Mesenchymal stem cell (in vitro differentiated cells and primary cell): ENCODE measurements at regions not wholly inside any gene's neighbourhood (a gene's known extent, or its start where the extent isn't known, plus 50 kb on each side); places are given as distances from the start of the nearest gene placed in this dataset.

ENCODE experiments used
- DNase-seq: peaks from one replicate; pipeline ENCODE4 v3.0.0-alpha.2; 2013
- H2AFZ ChIP-seq: one replicate; pipeline ENCODE4 v1.6.1; 2013; ENCODE audit warnings: low read depth, mild to moderate bottlenecking, control low read depth, inconsistent platforms, low read length, moderate library complexity
- H2AK5ac ChIP-seq: 2 replicates; pipeline ENCODE4 v1.6.1; 2013; ENCODE audit warnings: low read length, moderate library complexity, mild to moderate bottlenecking, inconsistent platforms; ENCODE audit not compliant: severe bottlenecking
- H2BK120ac ChIP-seq: one replicate; pipeline ENCODE4 v1.6.1; 2013; ENCODE audit warnings: low read depth, mild to moderate bottlenecking, inconsistent platforms, low read length, moderate library complexity
- H2BK12ac ChIP-seq, 2 experiments: one replicate each; pipeline ENCODE4 v1.6.1; 2013; ENCODE audit warnings: inconsistent platforms in 2 of 2, low read length in 2 of 2, mild to moderate bottlenecking in 2 of 2, moderate library complexity in 2 of 2, control low read depth in 1 of 2
- H2BK15ac ChIP-seq: one replicate; pipeline ENCODE4 v1.6.1; 2013; ENCODE audit warnings: mild to moderate bottlenecking, low read depth, inconsistent platforms; ENCODE audit not compliant: poor library complexity, severe bottlenecking
- H2BK5ac ChIP-seq: 2 replicates; pipeline ENCODE4 v1.6.1; 2013; ENCODE audit warnings: low read depth, mild to moderate bottlenecking, low read length, control low read depth, inconsistent platforms; ENCODE audit not compliant: poor library complexity, severe bottlenecking
- H3K14ac ChIP-seq, 2 experiments: one replicate each; pipeline ENCODE4 v1.6.1; 2013; ENCODE audit warnings: inconsistent platforms in 2 of 2, low read length in 2 of 2, control low read depth in 1 of 2, mild to moderate bottlenecking in 1 of 2, moderate library complexity in 1 of 2
- H3K18ac ChIP-seq, 2 experiments: one replicate each; pipeline ENCODE4 v1.6.1; 2013; ENCODE audit warnings: inconsistent platforms in 2 of 2, low read length in 2 of 2, control low read depth in 1 of 2, low read depth in 1 of 2, mild to moderate bottlenecking in 1 of 2
- H3K23ac ChIP-seq, 2 experiments: one replicate each; pipeline ENCODE4 v1.6.1; 2013; ENCODE audit warnings: inconsistent platforms in 2 of 2, low read length in 2 of 2, mild to moderate bottlenecking in 2 of 2, moderate library complexity in 2 of 2, control low read depth in 1 of 2
- H3K27ac ChIP-seq: 2 replicates; pipeline ENCODE4 v1.5.1; 2013; ENCODE audit warnings: mild to moderate bottlenecking, moderate library complexity, low read length, control low read depth, inconsistent platforms; ENCODE audit not compliant: poor library complexity, severe bottlenecking
- H3K27me3 ChIP-seq, 2 experiments: 2 replicates each; pipeline versions ENCODE4 v1.6.1 to v1.7.0; 2013; ENCODE audit warnings: low read length in 2 of 2, mild to moderate bottlenecking in 2 of 2, moderate library complexity in 2 of 2, control low read depth in 1 of 2, inconsistent platforms in 1 of 2; ENCODE audit not compliant: control insufficient read depth in 1 of 2, insufficient read depth in 1 of 2
- H3K36me3 ChIP-seq, 2 experiments: 2 replicates each; pipeline versions ENCODE4 v1.6.1 to v1.7.0; 2013; ENCODE audit warnings: low read length in 2 of 2, control low read depth in 1 of 2, inconsistent platforms in 1 of 2, low read depth in 1 of 2, mild to moderate bottlenecking in 1 of 2; ENCODE audit not compliant: insufficient read depth in 2 of 2, control insufficient read depth in 1 of 2
- H3K4ac ChIP-seq, 2 experiments: one replicate each; pipeline ENCODE4 v1.6.1; 2013; ENCODE audit warnings: inconsistent platforms in 2 of 2, low read length in 2 of 2, mild to moderate bottlenecking in 2 of 2, moderate library complexity in 2 of 2, control low read depth in 1 of 2, low read depth in 1 of 2
- H3K4me1 ChIP-seq: 2 replicates; pipeline ENCODE4 v1.6.1; 2013; ENCODE audit warnings: low read depth, low read length, control low read depth; ENCODE audit not compliant: control insufficient read depth, insufficient read depth
- H3K4me2 ChIP-seq: 2 replicates; pipeline ENCODE4 v1.6.1; 2013; ENCODE audit warnings: low read length, mild to moderate bottlenecking, inconsistent platforms; ENCODE audit not compliant: poor library complexity, severe bottlenecking
- H3K4me3 ChIP-seq, 2 experiments: 2 replicates each; pipeline versions ENCODE4 v1.5.1 to v1.7.0; 2013; ENCODE audit warnings: low read length in 2 of 2, mild to moderate bottlenecking in 2 of 2, control low read depth in 1 of 2, low read depth in 1 of 2; ENCODE audit not compliant: insufficient read depth in 1 of 2
- H3K79me1 ChIP-seq: replicated peaks from 2 replicates; pipeline ENCODE4 v1.6.1; 2013; ENCODE audit warnings: mild to moderate bottlenecking, control low read depth, low read length, inconsistent platforms; ENCODE audit not compliant: poor library complexity, severe bottlenecking
- H3K9ac ChIP-seq: 2 replicates; pipeline ENCODE4 v1.7.0; 2013; ENCODE audit warnings: mild to moderate bottlenecking, low read length, moderate library complexity
- H3K9me3 ChIP-seq: 2 replicates; pipeline ENCODE4 v1.7.0; 2013; ENCODE audit warnings: mild to moderate bottlenecking, low read length; ENCODE audit not compliant: control insufficient read depth
- H4K8ac ChIP-seq: one replicate; pipeline ENCODE4 v1.6.1; 2013; ENCODE audit warnings: inconsistent platforms, mild to moderate bottlenecking, low read length, moderate library complexity
- H4K91ac ChIP-seq: one replicate; pipeline ENCODE4 v1.6.1; 2013; ENCODE audit warnings: mild to moderate bottlenecking, low read length, inconsistent platforms
- WGBS: methylation state at CpG from one replicate; pipeline ENCODE4 v1.1.7; 2013; ENCODE audit warnings: mixed read lengths; 5-methylcytosine and 5-hydroxymethylcytosine counted together

GRCh38 chr2:84137034-84137433 lies 322.0 kb downstream of the SUCLG1 start:
- H4K8ac ChIP-seq = no peak overlapping the region
- H3K27ac ChIP-seq = no peak overlapping the region
- no peak overlapping the region for H3K9ac ChIP-seq
- no peaks in the 10 kb centered on the region for H3K9me3 ChIP-seq
- H3K14ac ChIP-seq = no peak overlapping the region
- DNase-seq = no peak
- H2AK5ac ChIP-seq = no peak overlapping the region
- no peak overlapping the region for H3K4me3 ChIP-seq
- no peak overlapping the region for H2BK5ac ChIP-seq
- no peaks in the 10 kb centered on the region for H3K27me3 ChIP-seq
- H2BK120ac ChIP-seq = no peak overlapping the region
- no peak overlapping the region for H3K4me2 ChIP-seq
- no peaks in the 10 kb centered on the region for H3K36me3 ChIP-seq
- H3K23ac ChIP-seq = no peak overlapping the region
- no peak overlapping the region for H3K4ac ChIP-seq
- H3K4me1 ChIP-seq = no peaks in the 10 kb centered on the region
- H2AFZ ChIP-seq = no peak overlapping the region
- no peak overlapping the region for H4K91ac ChIP-seq
- H2BK12ac ChIP-seq = no peak overlapping the region
- 58% methylated on average over 3 of the region's 3 CpGs for WGBS
- no peaks in the 10 kb centered on the region for H3K79me1 ChIP-seq
- no peak overlapping the region for H3K18ac ChIP-seq
- no peak overlapping the region for H2BK15ac ChIP-seq

- WGBS = 15% methylated on average over 1 of the region's 1 CpG
- Histone ChIP-seq H3K9me3 (no peaks in the 10 kb centered on the region), H2BK12ac (no peak overlapping the region), H2AFZ (no peak overlapping the region), H3K4me1 (no peaks in the 10 kb centered on the region), H3K9ac (no peak overlapping the region), H3K36me3 (no peaks in the 10 kb centered on the region), H3K79me1 (no peaks in the 10 kb centered on the region), H2BK5ac (no peak overlapping the region), H4K8ac (no peak overlapping the region), H3K4me3 (no peak overlapping the region), H4K91ac (no peak overlapping the region), H3K4me2 (no peak overlapping the region), H3K23ac (no peak overlapping the region), H2BK120ac (no peak overlapping the region), H2BK15ac (no peak overlapping the region), H3K27me3 (no peaks in the 10 kb centered on the region), H3K4ac (no peak overlapping the region), H3K18ac (no peak overlapping the region), H3K27ac (no peak overlapping the region), H3K14ac (no peak overlapping the region), H2AK5ac (no peak overlapping the region)
- DNase-seq = no peak
Measured at GRCh38 chr2:84132370-84132769, 326.7 kb downstream of the SUCLG1 start.

GRCh38 chr2:84131278-84131830 lies 327.7 kb downstream of the SUCLG1 start:
- H2BK12ac ChIP-seq = no peak overlapping the region
- H3K4me2 ChIP-seq = no peak overlapping the region
- no peak overlapping the region for H2BK120ac ChIP-seq
- no peak overlapping the region for H2AK5ac ChIP-seq
- H3K27ac ChIP-seq = no peak overlapping the region
- H3K9ac ChIP-seq = no peak overlapping the region
- H3K18ac ChIP-seq = no peak overlapping the region
- no peak overlapping the region for H2BK15ac ChIP-seq
- no peaks in the 10 kb centered on the region for H3K27me3 ChIP-seq
- H2BK5ac ChIP-seq = no peak overlapping the region
- no peak for DNase-seq
- no peak overlapping the region for H3K4ac ChIP-seq
- no peaks in the 10 kb centered on the region for H3K79me1 ChIP-seq
- no CpG with 5 or more reads among the region's 1 CpG for WGBS
- no peaks in the 10 kb centered on the region for H3K36me3 ChIP-seq
- H4K91ac ChIP-seq = no peak overlapping the region
- no peaks in the 10 kb centered on the region for H3K9me3 ChIP-seq
- no peak overlapping the region for H3K14ac ChIP-seq
- H4K8ac ChIP-seq = no peak overlapping the region
- H3K23ac ChIP-seq = no peak overlapping the region
- H3K4me1 ChIP-seq = no peaks in the 10 kb centered on the region
- H3K4me3 ChIP-seq = no peak overlapping the region
- H2AFZ ChIP-seq = no peak overlapping the region

- WGBS = 80% methylated on average over 1 of the region's 4 CpGs
Measured at GRCh38 chr2:84129018-84129417, 330.1 kb downstream of the SUCLG1 start.

More at GRCh38 chr2:84129018-84129417, 330.1 kb downstream of the SUCLG1 start:
- Histone ChIP-seq H4K91ac (no peak overlapping the region), H3K4me2 (no peak overlapping the region), H3K4me3 (no peak overlapping the region), H3K18ac (no peak overlapping the region), H4K8ac (no peak overlapping the region), H2BK120ac (no peak overlapping the region), H3K23ac (no peak overlapping the region), H3K4ac (no peak overlapping the region), H3K9me3 (no peaks in the 10 kb centered on the region), H2BK15ac (no peak overlapping the region), H3K79me1 (no peaks in the 10 kb centered on the region), H3K14ac (no peak overlapping the region), H2BK12ac (no peak overlapping the region), H2BK5ac (no peak overlapping the region), H3K9ac (no peak overlapping the region), H3K27me3 (no peaks in the 10 kb centered on the region), H3K27ac (no peak overlapping the region), H3K36me3 (no peaks in the 10 kb centered on the region), H2AK5ac (no peak overlapping the region), H2AFZ (no peak overlapping the region), H3K4me1 (no peaks in the 10 kb centered on the region)
- DNase-seq = no peak
